ENCODE measurements at regions not wholly inside any gene's neighbourhood (a gene's known extent, or its start where the extent isn't known, plus 50 kb on each side); places are given as distances from the start of the nearest gene placed in this dataset.
"Not testable (repeated sequence)": the region's sequence is repeated elsewhere in the genome, so short reads cannot be mapped to it uniquely, and the experiment has no call there.

GRCh38 chr14:98219638-98220037, 1052.4 kb downstream of the BCL11B start:
- H3K79me1 ChIP-seq (ENCODE audit: low read length) = no peaks in the 10 kb centered on the region
- H3K9ac ChIP-seq (ENCODE audit: low read length) = no peak overlapping the region
- no peaks in the 10 kb centered on the region for H3K36me3 ChIP-seq (ENCODE audit: control insufficient read depth in 1 of 2, insufficient read depth in 2 of 2, low read length in 2 of 2)
- no CpG with 5 or more reads among the region's 5 CpGs for WGBS (ENCODE audit: extremely low coverage, insufficient coverage, insufficient read length)
- H3K4me1 ChIP-seq (ENCODE audit: control insufficient read depth in 1 of 2, insufficient read depth in 2 of 2, low read length in 2 of 2) = no peaks in the 10 kb centered on the region
- no peak overlapping the region for H3K4me2 ChIP-seq (ENCODE audit: low read length)
- no peak overlapping the region for H4K91ac ChIP-seq (ENCODE audit: low read depth, low read length)
- no peak overlapping the region for H2AFZ ChIP-seq (ENCODE audit: insufficient read depth, low read length, poor library complexity)
- H3K23ac ChIP-seq (ENCODE audit: low read length) = no peak overlapping the region
- H3K4me3 ChIP-seq (ENCODE audit: low read depth, low read length) = no peak overlapping the region
- H2AK5ac ChIP-seq (ENCODE audit: low read length) = no peak overlapping the region
- no peaks in the 10 kb centered on the region for H3K79me2 ChIP-seq (ENCODE audit: control insufficient read depth, insufficient read depth, low read length, poor library complexity)
- H2BK12ac ChIP-seq (ENCODE audit: low read length) = no peak overlapping the region
- H4K8ac ChIP-seq (ENCODE audit: low read depth, low read length) = no peak overlapping the region
- no peak overlapping the region for H2BK120ac ChIP-seq (ENCODE audit: insufficient read depth, low read length, poor library complexity)
- H3K14ac ChIP-seq (ENCODE audit: low read length) = no peak overlapping the region
- no peaks in the 10 kb centered on the region for H3K9me3 ChIP-seq (ENCODE audit: insufficient read depth, low read depth, low read length)
- no peak overlapping the region for H3K18ac ChIP-seq (ENCODE audit: low read length)
- H4K12ac ChIP-seq (ENCODE audit: low read depth, low read length) = no peak overlapping the region
- no peak overlapping the region for H3K4ac ChIP-seq (ENCODE audit: low read depth, low read length)
- DNase-seq = no peak
- H3K27me3 ChIP-seq (ENCODE audit: insufficient read depth, low read length) = no peaks in the 10 kb centered on the region
- H2BK5ac ChIP-seq (ENCODE audit: low read depth, low read length, poor library complexity) = no peak overlapping the region
- no peak overlapping the region for H3K27ac ChIP-seq (ENCODE audit: low read depth, low read length)

- H2BK12ac ChIP-seq (ENCODE audit: low read length) = no peak overlapping the region
- no peak overlapping the region for H3K9ac ChIP-seq (ENCODE audit: low read length)
- WGBS (ENCODE audit: extremely low coverage, insufficient coverage, insufficient read length) = no CpG with 5 or more reads among the region's 6 CpGs
- no peak overlapping the region for H3K4ac ChIP-seq (ENCODE audit: low read depth, low read length)
- no peak overlapping the region for H2AFZ ChIP-seq (ENCODE audit: insufficient read depth, low read length, poor library complexity)
- H4K91ac ChIP-seq (ENCODE audit: low read depth, low read length) = no peak overlapping the region
- H3K18ac ChIP-seq (ENCODE audit: low read length) = no peak overlapping the region
- no peak overlapping the region for H4K12ac ChIP-seq (ENCODE audit: low read depth, low read length)
- no peak for DNase-seq
- no peak overlapping the region for H4K8ac ChIP-seq (ENCODE audit: low read depth, low read length)
- no peak overlapping the region for H3K4me2 ChIP-seq (ENCODE audit: low read length)
- no peak overlapping the region for H2BK5ac ChIP-seq (ENCODE audit: low read depth, low read length, poor library complexity)
- H3K4me3 ChIP-seq (ENCODE audit: low read depth, low read length) = no peak overlapping the region
- no peak overlapping the region for H3K14ac ChIP-seq (ENCODE audit: low read length)
- no peaks in the 10 kb centered on the region for H3K27me3 ChIP-seq (ENCODE audit: insufficient read depth, low read length)
- H3K79me2 ChIP-seq (ENCODE audit: control insufficient read depth, insufficient read depth, low read length, poor library complexity) = no peaks in the 10 kb centered on the region
- H3K9me3 ChIP-seq (ENCODE audit: insufficient read depth, low read depth, low read length) = no peaks in the 10 kb centered on the region
- H3K27ac ChIP-seq (ENCODE audit: low read depth, low read length) = no peak overlapping the region
- no peak overlapping the region for H2AK5ac ChIP-seq (ENCODE audit: low read length)
- no peak overlapping the region for H2BK120ac ChIP-seq (ENCODE audit: insufficient read depth, low read length, poor library complexity)
- H3K36me3 ChIP-seq (ENCODE audit: control insufficient read depth in 1 of 2, insufficient read depth in 2 of 2, low read length in 2 of 2) = no peaks in the 10 kb centered on the region
- H3K79me1 ChIP-seq (ENCODE audit: low read length) = no peaks in the 10 kb centered on the region
- no peaks in the 10 kb centered on the region for H3K4me1 ChIP-seq (ENCODE audit: control insufficient read depth in 1 of 2, insufficient read depth in 2 of 2, low read length in 2 of 2)
- H3K23ac ChIP-seq (ENCODE audit: low read length) = no peak overlapping the region
These were observed 1048.9 kb downstream of the BCL11B start for GRCh38 chr14:98223106-98223505.

- no CpG with 5 or more reads among the region's 4 CpGs for whole genome bisulfite sequencing (ENCODE audit: extremely low coverage, insufficient coverage, insufficient read length)
These were observed 1048.3 kb downstream of the BCL11B start for GRCh38 chr14:98223710-98224109.

GRCh38 chr14:98226411-98226810, 1045.6 kb downstream of the BCL11B start:
- Histone ChIP-seq H3K4me3 (ENCODE audit: low read depth, low read length) (no peak overlapping the region), H3K4me2 (ENCODE audit: low read length) (no peak overlapping the region), H3K79me1 (ENCODE audit: low read length) (no peaks in the 10 kb centered on the region), H3K14ac (ENCODE audit: low read length) (no peak overlapping the region), H3K36me3 (ENCODE audit: control insufficient read depth in 1 of 2, insufficient read depth in 2 of 2, low read length in 2 of 2) (no peaks in the 10 kb centered on the region), H3K9me3 (ENCODE audit: insufficient read depth, low read depth, low read length) (no peaks in the 10 kb centered on the region), H3K79me2 (ENCODE audit: control insufficient read depth, insufficient read depth, low read length, poor library complexity) (no peaks in the 10 kb centered on the region), H2BK5ac (ENCODE audit: low read depth, low read length, poor library complexity) (no peak overlapping the region), H3K4ac (ENCODE audit: low read depth, low read length) (no peak overlapping the region), H3K27ac (ENCODE audit: low read depth, low read length) (no peak overlapping the region), H2BK120ac (ENCODE audit: insufficient read depth, low read length, poor library complexity) (no peak overlapping the region), H3K18ac (ENCODE audit: low read length) (no peak overlapping the region), H4K8ac (ENCODE audit: low read depth, low read length) (no peak overlapping the region), H3K9ac (ENCODE audit: low read length) (no peak overlapping the region), H2BK12ac (ENCODE audit: low read length) (no peak overlapping the region), H2AK5ac (ENCODE audit: low read length) (no peak overlapping the region), H4K91ac (ENCODE audit: low read depth, low read length) (no peak overlapping the region), H3K27me3 (ENCODE audit: insufficient read depth, low read length) (no peaks in the 10 kb centered on the region), H3K23ac (ENCODE audit: low read length) (no peak overlapping the region), H4K12ac (ENCODE audit: low read depth, low read length) (no peak overlapping the region), H2AFZ (ENCODE audit: insufficient read depth, low read length, poor library complexity) (no peak overlapping the region), H3K4me1 (ENCODE audit: control insufficient read depth in 1 of 2, insufficient read depth in 2 of 2, low read length in 2 of 2) (no peaks in the 10 kb centered on the region)
- DNase-seq = no peak
- WGBS (ENCODE audit: extremely low coverage, insufficient coverage, insufficient read length) = no CpG with 5 or more reads among the region's 8 CpGs

More at GRCh38 chr14:98223710-98224109, 1048.3 kb downstream of the BCL11B start:
- H3K18ac ChIP-seq (ENCODE audit: low read length); H3K4me1 ChIP-seq (ENCODE audit: control insufficient read depth in 1 of 2, insufficient read depth in 2 of 2, low read length in 2 of 2); H2BK120ac ChIP-seq (ENCODE audit: insufficient read depth, low read length, poor library complexity); H3K9me3 ChIP-seq (ENCODE audit: insufficient read depth, low read depth, low read length); H3K9ac ChIP-seq (ENCODE audit: low read length); H3K36me3 ChIP-seq (ENCODE audit: control insufficient read depth in 1 of 2, insufficient read depth in 2 of 2, low read length in 2 of 2); H4K8ac ChIP-seq (ENCODE audit: low read depth, low read length); H3K27ac ChIP-seq (ENCODE audit: low read depth, low read length); H3K4me2 ChIP-seq (ENCODE audit: low read length); H3K79me2 ChIP-seq (ENCODE audit: control insufficient read depth, insufficient read depth, low read length, poor library complexity); H2AFZ ChIP-seq (ENCODE audit: insufficient read depth, low read length, poor library complexity); H3K4me3 ChIP-seq (ENCODE audit: low read depth, low read length); H3K4ac ChIP-seq (ENCODE audit: low read depth, low read length); H2BK12ac ChIP-seq (ENCODE audit: low read length); H3K23ac ChIP-seq (ENCODE audit: low read length); H4K91ac ChIP-seq (ENCODE audit: low read depth, low read length); H3K79me1 ChIP-seq (ENCODE audit: low read length); DNase-seq; H3K27me3 ChIP-seq (ENCODE audit: insufficient read depth, low read length); H2BK5ac ChIP-seq (ENCODE audit: low read depth, low read length, poor library complexity); H3K14ac ChIP-seq (ENCODE audit: low read length); H2AK5ac ChIP-seq (ENCODE audit: low read length); H4K12ac ChIP-seq (ENCODE audit: low read depth, low read length): not testable (repeated sequence)
